Endothelial cell (in vitro differentiated cells): ENCODE measurements at regions not wholly inside any gene's neighbourhood (a gene's known extent, or its start where the extent isn't known, plus 50 kb on each side); places are given as distances from the start of the nearest gene placed in this dataset.

ENCODE experiments used
- DNase-seq: peaks from one replicate; pipeline ENCODE4 v3.0.0; 2021; ENCODE audit warnings: low spot score
- H3K27ac Mint-ChIP-seq: one replicate; pipeline ENCODE4 v1.8.0; 2021; ENCODE audit warnings: mixed read lengths, inconsistent platforms; ENCODE audit not compliant: unreplicated experiment
- H3K27me3 Mint-ChIP-seq: one replicate; pipeline ENCODE4 v1.8.0; 2021; ENCODE audit warnings: mild to moderate bottlenecking, moderate library complexity, mixed read lengths, inconsistent platforms; ENCODE audit not compliant: unreplicated experiment
- H3K36me3 Mint-ChIP-seq: one replicate; pipeline ENCODE4 v1.8.0; 2021; ENCODE audit warnings: mild to moderate bottlenecking, low read depth, mixed read lengths, inconsistent platforms; ENCODE audit not compliant: unreplicated experiment
- H3K4me1 Mint-ChIP-seq: one replicate; pipeline ENCODE4 v1.8.0; 2021; ENCODE audit warnings: mild to moderate bottlenecking, mixed read lengths, inconsistent platforms; ENCODE audit not compliant: unreplicated experiment
- H3K4me3 Mint-ChIP-seq: one replicate; pipeline ENCODE4 v1.8.0; 2021; ENCODE audit warnings: mild to moderate bottlenecking, mixed read lengths, inconsistent platforms; ENCODE audit not compliant: unreplicated experiment
- H3K9me3 Mint-ChIP-seq: one replicate; pipeline ENCODE4 v1.8.0; 2021; ENCODE audit warnings: mixed read lengths, inconsistent platforms; ENCODE audit not compliant: unreplicated experiment
- CTCF ChIP-seq: fragments of 200-600 bp; sonication (generic); IDR thresholded peaks from one replicate; pipeline ENCODE4 v1.5.0; 2021; ENCODE audit warnings: antibody characterized with exemption; ENCODE audit not compliant: unreplicated experiment

- DNase-seq = no peak
- no peaks in the 10 kb centered on the region for H3K4me1 Mint-ChIP-seq
- no peak for TF ChIP-seq CTCF
- peak overlapping the region; percentile 48 for H3K27ac Mint-ChIP-seq
- no peak overlapping the region for H3K4me3 Mint-ChIP-seq
- H3K27me3 Mint-ChIP-seq = peaks cover 2% of the 10 kb centered on the region
- peaks cover 5% of the 10 kb centered on the region for H3K36me3 Mint-ChIP-seq
- peaks cover 3% of the 10 kb centered on the region for H3K9me3 Mint-ChIP-seq
Measured at GRCh38 chr2:11040992-11041391, 114.3 kb upstream of the SLC66A3 start.

GRCh38 chr2:11042841-11043240 is 112.4 kb upstream of the SLC66A3 start:
- H3K4me3 Mint-ChIP-seq = no peak overlapping the region
- H3K27me3 Mint-ChIP-seq = no peaks in the 10 kb centered on the region

GRCh38 chr2:11043245-11043644 is 112.0 kb upstream of the SLC66A3 start:
- H3K27ac Mint-ChIP-seq = no peak overlapping the region
- no peak overlapping the region for H3K4me3 Mint-ChIP-seq
- H3K4me1 Mint-ChIP-seq = no peaks in the 10 kb centered on the region
- TF ChIP-seq CTCF = no peak
- peaks cover 5% of the 10 kb centered on the region for H3K36me3 Mint-ChIP-seq
- H3K27me3 Mint-ChIP-seq = no peaks in the 10 kb centered on the region
- H3K9me3 Mint-ChIP-seq = peaks cover 3% of the 10 kb centered on the region
- DNase-seq = no peak

More at GRCh38 chr2:11042841-11043240, 112.4 kb upstream of the SLC66A3 start:
- no peak for DNase-seq
- Mint-ChIP-seq H3K9me3 (peaks cover 3% of the 10 kb centered on the region), H3K36me3 (peaks cover 5% of the 10 kb centered on the region), H3K27ac (no peak overlapping the region), H3K4me1 (no peaks in the 10 kb centered on the region)
- TF ChIP-seq CTCF = no peak

GRCh38 chr2:11044201-11044600 is 111.1 kb upstream of the SLC66A3 start:
- Mint-ChIP-seq H3K4me1 (no peaks in the 10 kb centered on the region), H3K9me3 (peaks cover 3% of the 10 kb centered on the region), H3K27ac (no peak overlapping the region), H3K27me3 (no peaks in the 10 kb centered on the region), H3K36me3 (no peaks in the 10 kb centered on the region), H3K4me3 (no peak overlapping the region)
- no peak for TF ChIP-seq CTCF
- no peak for DNase-seq

- no peak for TF ChIP-seq CTCF
- H3K4me1 Mint-ChIP-seq = peaks cover 8% of the 10 kb centered on the region
- no peak overlapping the region for H3K27ac Mint-ChIP-seq
- no peaks in the 10 kb centered on the region for H3K36me3 Mint-ChIP-seq
- no peak for DNase-seq
- H3K27me3 Mint-ChIP-seq = no peaks in the 10 kb centered on the region
- H3K9me3 Mint-ChIP-seq = no peaks in the 10 kb centered on the region
- H3K4me3 Mint-ChIP-seq = no peak overlapping the region
Measured at GRCh38 chr2:11045294-11045693, 110.0 kb upstream of the SLC66A3 start.
